ENCODE measurements at regions not wholly inside any gene's neighbourhood (a gene's known extent, or its start where the extent isn't known, plus 50 kb on each side); places are given as distances from the start of the nearest gene placed in this dataset.

DNA sequence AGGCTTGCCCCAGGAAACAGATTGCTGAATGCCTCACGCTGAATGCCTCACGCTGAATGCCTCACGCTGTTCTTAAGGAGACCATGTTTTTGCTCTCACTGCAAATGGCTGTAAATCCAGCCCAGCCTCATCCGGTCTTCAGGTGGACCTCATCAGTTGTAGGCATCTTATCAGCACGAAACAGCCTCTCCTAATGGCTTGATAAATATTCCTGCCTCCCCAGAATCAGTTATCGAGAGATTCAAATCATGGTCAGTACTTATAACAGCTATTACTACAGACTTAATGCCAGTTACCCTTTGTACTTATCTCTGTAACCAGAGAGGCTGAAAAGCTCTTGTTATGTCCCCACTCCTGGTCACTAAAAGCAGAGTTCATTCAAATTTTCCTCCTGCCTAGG is 290.6 kb downstream of the FZD1 start:
- TF ChIP-seq, protein P1, sequence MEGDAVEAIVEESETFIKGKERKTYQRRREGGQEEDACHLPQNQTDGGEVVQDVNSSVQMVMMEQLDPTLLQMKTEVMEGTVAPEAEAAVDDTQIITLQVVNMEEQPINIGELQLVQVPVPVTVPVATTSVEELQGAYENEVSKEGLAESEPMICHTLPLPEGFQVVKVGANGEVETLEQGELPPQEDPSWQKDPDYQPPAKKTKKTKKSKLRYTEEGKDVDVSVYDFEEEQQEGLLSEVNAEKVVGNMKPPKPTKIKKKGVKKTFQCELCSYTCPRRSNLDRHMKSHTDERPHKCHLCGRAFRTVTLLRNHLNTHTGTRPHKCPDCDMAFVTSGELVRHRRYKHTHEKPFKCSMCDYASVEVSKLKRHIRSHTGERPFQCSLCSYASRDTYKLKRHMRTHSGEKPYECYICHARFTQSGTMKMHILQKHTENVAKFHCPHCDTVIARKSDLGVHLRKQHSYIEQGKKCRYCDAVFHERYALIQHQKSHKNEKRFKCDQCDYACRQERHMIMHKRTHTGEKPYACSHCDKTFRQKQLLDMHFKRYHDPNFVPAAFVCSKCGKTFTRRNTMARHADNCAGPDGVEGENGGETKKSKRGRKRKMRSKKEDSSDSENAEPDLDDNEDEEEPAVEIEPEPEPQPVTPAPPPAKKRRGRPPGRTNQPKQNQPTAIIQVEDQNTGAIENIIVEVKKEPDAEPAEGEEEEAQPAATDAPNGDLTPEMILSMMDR (IDR thresholded peaks at IDR 0.05), result no peak
- TF ChIP-seq POLR2AphosphoS5 (IDR thresholded peaks at IDR 0.05), result no peak
- TF ChIP-seq POLR2A (IDR thresholded peaks at IDR 0.05; ENCODE audit: low read depth), result no peak
- TF ChIP-seq EP300 (IDR thresholded peaks at IDR 0.05), result no peak

Data from esophagus muscularis mucosa (tissue), 4 donors.